H1 (cell line): ENCODE measurements at regions not wholly inside any gene's neighbourhood (a gene's known extent, or its start where the extent isn't known, plus 50 kb on each side); places are given as distances from the start of the nearest gene placed in this dataset.

Source experiments
- CTCF ChIA-PET: fragments of 300-600 bp; sonication (Branson Sonifier 250); formaldehyde crosslinking; loops from one replicate; lab custom pipeline; 2021; ENCODE audit not compliant: partially characterized antibody; lab: Charles Lee
- POLR2A ChIA-PET: fragments of 300-600 bp; sonication (Branson Sonifier 250); formaldehyde crosslinking; loops from one replicate; lab custom pipeline; 2021; ENCODE audit warnings: inconsistent platforms; ENCODE audit not compliant: partially characterized antibody; lab: Charles Lee
- DNase-seq, 2 experiments: peaks; one replicate each; pipeline versions ENCODE4 v3.0.0 to v3.0.0-alpha.2; 2010 to 2022; ENCODE audit warnings: low spot score in 2 of 2, low read depth in 1 of 2, mixed read lengths in 1 of 2
- FAIRE-seq: peaks from 2 replicates; lab custom pipeline; 2011; peaks lifted over from hg19 to GRCh38; lab: Jason Lieb, UNC
- H2AFZ ChIP-seq: 2 replicates; pipeline ENCODE4 v1.8.1; 2012; ENCODE audit warnings: low read length, inconsistent platforms
- H2AK5ac ChIP-seq: 2 replicates; pipeline ENCODE4 v1.6.1; 2013; ENCODE audit warnings: low read depth, low read length
- H2BK120ac ChIP-seq: replicated peaks from 2 replicates; pipeline ENCODE3; 2013; ENCODE audit warnings: low read depth, low read length, inconsistent platforms
- H2BK12ac ChIP-seq: 2 replicates; pipeline ENCODE4 v1.6.1; 2013; ENCODE audit warnings: low read depth, low read length
- H2BK15ac ChIP-seq: 2 replicates; pipeline ENCODE4 v1.6.1; 2013; ENCODE audit warnings: low read length
- H2BK20ac ChIP-seq: 2 replicates; pipeline ENCODE4 v1.6.1; 2013; ENCODE audit warnings: low read length
- H2BK5ac ChIP-seq: 2 replicates; pipeline ENCODE4 v1.6.1; 2013; ENCODE audit warnings: low read depth, low read length
- H3K14ac ChIP-seq: 2 replicates; pipeline ENCODE4 v1.6.1; 2013; ENCODE audit warnings: inconsistent platforms; ENCODE audit not compliant: insufficient read length
- H3K18ac ChIP-seq: 2 replicates; pipeline ENCODE4 v1.6.1; 2013; ENCODE audit warnings: low read length; ENCODE audit errors: extremely low read depth
- H3K23ac ChIP-seq: 2 replicates; pipeline ENCODE4 v1.6.1; 2013; ENCODE audit warnings: inconsistent platforms; ENCODE audit not compliant: insufficient read length
- H3K23me2 ChIP-seq: 2 replicates; pipeline ENCODE4 v1.6.1; 2013; ENCODE audit warnings: low read depth, low read length
- H3K27ac ChIP-seq: 2 replicates; pipeline ENCODE4 v1.6.1; 2011; ENCODE audit warnings: low read depth, low read length, inconsistent platforms
- H3K27me3 ChIP-seq, 4 experiments: replicated peaks in 1 of 4; 1 replicate in 1 of 4; 2 replicates in 3 of 4; pipeline versions ENCODE4 v1.6.1 to v1.8.1; 2011 to 2013; ENCODE audit warnings: low read length in 3 of 4, mild to moderate bottlenecking in 3 of 4, inconsistent platforms in 2 of 4, mixed read lengths in 2 of 4, moderate library complexity in 1 of 4; ENCODE audit not compliant: control insufficient read depth in 3 of 4, insufficient read depth in 3 of 4; ENCODE audit errors: extremely low read depth in 1 of 4
- H3K36me3 ChIP-seq, 4 experiments: 2 replicates each; pipeline versions ENCODE4 v1.6.1 to v1.8.1; 2011 to 2013; ENCODE audit warnings: mild to moderate bottlenecking in 4 of 4, low read length in 3 of 4, moderate library complexity in 2 of 4, control low read depth in 1 of 4, inconsistent platforms in 1 of 4; ENCODE audit not compliant: insufficient read depth in 4 of 4, control insufficient read depth in 2 of 4
- H3K4ac ChIP-seq: replicated peaks from 2 replicates; pipeline ENCODE3; 2013; ENCODE audit warnings: low read length, low read depth, mixed read lengths, inconsistent platforms; ENCODE audit not compliant: insufficient read length
- H3K4me1 ChIP-seq, 4 experiments: replicated peaks in 1 of 4; 1 replicate in 1 of 4; 2 replicates in 3 of 4; pipeline versions ENCODE4 v1.6.1 to v1.8.1; 2011 to 2013; ENCODE audit warnings: low read length in 3 of 4, inconsistent platforms in 2 of 4, mixed read lengths in 1 of 4; ENCODE audit not compliant: insufficient read depth in 4 of 4, control insufficient read depth in 3 of 4
- H3K4me2 ChIP-seq, 2 experiments: 2 replicates each; pipeline versions ENCODE4 v1.6.1 to v1.8.1; 2011 to 2013; ENCODE audit warnings: low read depth in 2 of 2, low read length in 2 of 2, control low read depth in 1 of 2, inconsistent platforms in 1 of 2, mild to moderate bottlenecking in 1 of 2; ENCODE audit not compliant: insufficient read depth in 1 of 2
- H3K4me3 ChIP-seq, 4 experiments: fragments of 200-600, 300-600 bp in 1 of 4; sonication (generic), shearing (Covaris generic), sonication (Bioruptor Twin) in 1 of 4; 2 replicates each; pipeline versions ENCODE4 v1.5.1 to v1.8.1; 2011 to 2016; ENCODE audit warnings: low read length in 4 of 4, low read depth in 3 of 4, control low read depth in 2 of 4, inconsistent platforms in 2 of 4, mild to moderate bottlenecking in 2 of 4, mixed read lengths in 1 of 4, moderate library complexity in 1 of 4; ENCODE audit not compliant: insufficient read depth in 2 of 4; ENCODE audit errors: extremely low read depth in 1 of 4
- H3K56ac ChIP-seq: replicated peaks from 2 replicates; pipeline ENCODE3; 2013; ENCODE audit warnings: low read depth, mild to moderate bottlenecking, mixed read lengths, low read length, inconsistent platforms; ENCODE audit not compliant: insufficient read length
- H3K79me1 ChIP-seq: 2 replicates; pipeline ENCODE4 v1.6.1; 2013; ENCODE audit warnings: low read depth, low read length, control low read depth
- H3K79me2 ChIP-seq, 2 experiments: 2 replicates each; pipeline versions ENCODE4 v1.6.1 to v1.8.1; 2012 to 2013; ENCODE audit warnings: low read length in 2 of 2, mild to moderate bottlenecking in 2 of 2, inconsistent platforms in 1 of 2; ENCODE audit not compliant: insufficient read depth in 2 of 2, control insufficient read depth in 1 of 2
- H3K9ac ChIP-seq, 4 experiments: replicated peaks in 1 of 4; 1 replicate in 1 of 4; 2 replicates in 3 of 4; pipeline versions ENCODE4 v1.6.1 to v1.8.1; 2011 to 2013; ENCODE audit warnings: low read depth in 3 of 4, low read length in 3 of 4, control low read depth in 2 of 4, mild to moderate bottlenecking in 2 of 4, moderate library complexity in 2 of 4, inconsistent platforms in 1 of 4; ENCODE audit errors: extremely low read depth in 1 of 4
- H3K9me3 ChIP-seq, 2 experiments: 2 replicates each; pipeline versions ENCODE4 v1.6.1 to v1.8.1; 2012 to 2013; ENCODE audit warnings: mild to moderate bottlenecking in 2 of 2, moderate library complexity in 2 of 2, control low read depth in 1 of 2, inconsistent platforms in 1 of 2, low read depth in 1 of 2, low read length in 1 of 2, mixed read lengths in 1 of 2; ENCODE audit not compliant: insufficient read depth in 2 of 2
- H4K20me1 ChIP-seq, 2 experiments: replicated peaks in 1 of 2; 2 replicates each; pipeline versions ENCODE3 to v1.8.1; 2011 to 2013; ENCODE audit warnings: inconsistent platforms in 2 of 2, low read length in 2 of 2, mild to moderate bottlenecking in 1 of 2; ENCODE audit not compliant: insufficient read depth in 2 of 2, control insufficient read depth in 1 of 2
- H4K5ac ChIP-seq: 2 replicates; pipeline ENCODE4 v1.6.1; 2013; ENCODE audit warnings: low read length, low read depth, mixed read lengths, inconsistent platforms; ENCODE audit not compliant: insufficient read length
- H4K8ac ChIP-seq: 2 replicates; pipeline ENCODE4 v1.8.0; 2013; ENCODE audit warnings: mild to moderate bottlenecking, moderate library complexity, low read length, inconsistent platforms; ENCODE audit not compliant: insufficient read depth; ENCODE audit errors: extremely low read depth
- H4K91ac ChIP-seq: replicated peaks from 2 replicates; pipeline ENCODE3; 2013; ENCODE audit warnings: low read length, mixed read lengths, inconsistent platforms; ENCODE audit not compliant: insufficient read length
- SAP30 ChIP-seq: fragments of 300-600 bp; sonication (generic); IDR thresholded peaks from 2 replicates; pipeline ENCODE4 v1.7.1; 2012; ENCODE audit warnings: low read length, moderate library complexity, mild to moderate bottlenecking, inconsistent platforms; ENCODE audit not compliant: insufficient read depth, insufficient replicate concordance
- WGBS, 2 experiments: shearing (Covaris generic) in 1 of 2; methylation state at CpG; one replicate each; pipeline versions ENCODE4 v1.1.6 to v1.1.7; 2013 to 2015; ENCODE audit warnings: low lambda C conversion rate in 2 of 2, mixed read lengths in 2 of 2, inconsistent platforms in 1 of 2, low coverage in 1 of 2, missing lambda C conversion rate in 1 of 2; ENCODE audit not compliant: insufficient replicate concordance in 2 of 2, insufficient coverage in 1 of 2, insufficient read length in 1 of 2; ENCODE audit errors: extremely low coverage in 1 of 2, missing lambda C conversion rate in 1 of 2; 5-methylcytosine and 5-hydroxymethylcytosine counted together

GRCh38 chr11:109957000-109957399 is 136.2 kb upstream of the ZC3H12C start:
- H4K8ac ChIP-seq: no peak overlapping the region
- no peak overlapping the region for H3K4me2 ChIP-seq
- H3K4ac ChIP-seq: no peak overlapping the region
- no peaks in the 10 kb centered on the region for H3K9me3 ChIP-seq
- TF ChIP-seq SAP30: no peak
- no peaks in the 10 kb centered on the region for H3K23me2 ChIP-seq
- no peak overlapping the region for H2AK5ac ChIP-seq
- CTCF ChIA-PET: interaction anchor here (0.9 kb wide), 1 partner anchor 10 kb away, joined by 3 read pairs; no protein-coding TSS in a partner anchor
- H4K5ac ChIP-seq: no peak overlapping the region
- H2BK120ac ChIP-seq: no peak overlapping the region
- no peak overlapping the region for H4K91ac ChIP-seq
- no peak overlapping the region for H3K27ac ChIP-seq
- no peak overlapping the region for H3K4me3 ChIP-seq
- H3K9ac ChIP-seq: no peak overlapping the region
- no peak overlapping the region for H2BK20ac ChIP-seq
- no peak overlapping the region for H3K14ac ChIP-seq
- H3K27me3 ChIP-seq: no peaks in the 10 kb centered on the region
- no peak overlapping the region for H2BK15ac ChIP-seq
- H3K18ac ChIP-seq: no peak overlapping the region
- no peak overlapping the region for H3K23ac ChIP-seq
- no peaks in the 10 kb centered on the region for H3K79me1 ChIP-seq
- H3K79me2 ChIP-seq: no peaks in the 10 kb centered on the region
- H3K56ac ChIP-seq: no peak overlapping the region
- FAIRE-seq: no peak
- no peaks in the 10 kb centered on the region; a peak in 2 of 7 replicates for H3K4me1 ChIP-seq
- 92% methylated on average over 6 of the region's 6 CpGs; no CpG with 5 or more reads in 1 of the 2 experiments for WGBS, 2 experiments
- no peak overlapping the region for H2BK12ac ChIP-seq
- DNase-seq: no peak
- H4K20me1 ChIP-seq: no peaks in the 10 kb centered on the region
- POLR2A ChIA-PET: no interaction called here
- no peak overlapping the region for H2AFZ ChIP-seq
- H3K36me3 ChIP-seq: no peaks in the 10 kb centered on the region
- H2BK5ac ChIP-seq: no peak overlapping the region
